ENCODE measurements at regions not wholly inside any gene's neighbourhood (a gene's known extent, or its start where the extent isn't known, plus 50 kb on each side); places are given as distances from the start of the nearest gene placed in this dataset.

- no peak overlapping the region for H3K27ac Mint-ChIP-seq (ENCODE audit: unreplicated experiment)
- H3K4me3 Mint-ChIP-seq (ENCODE audit: low read depth, unreplicated experiment) = no peak overlapping the region
- no peak for DNase-seq
- no peaks in the 10 kb centered on the region for H3K9me3 Mint-ChIP-seq (ENCODE audit: low read depth, unreplicated experiment)
- TF ChIP-seq CTCF (IDR thresholded peaks at IDR 0.05; ENCODE audit: unreplicated experiment) = no peak
- no TSS peak for BruUV-seq (replicated peaks)
- no peaks in the 10 kb centered on the region for H3K27me3 Mint-ChIP-seq (ENCODE audit: unreplicated experiment)
- CTCF ChIA-PET = no interaction called here
- no peaks in the 10 kb centered on the region for H3K4me1 Mint-ChIP-seq (ENCODE audit: low read depth, unreplicated experiment)
- intact Hi-C loops (cut with micrococcal nuclease; ENCODE audit: unreplicated experiment) = no loop called here
- H3K36me3 Mint-ChIP-seq (ENCODE audit: insufficient read depth, unreplicated experiment) = no peaks in the 10 kb centered on the region
These were observed 373.3 kb upstream of the E2F7 start for GRCh38 chr12:77438644-77439043.

GRCh38 chr12:77437206-77437605, 371.8 kb upstream of the E2F7 start:
- Mint-ChIP-seq H3K27ac (ENCODE audit: unreplicated experiment) (no peak overlapping the region), H3K9me3 (ENCODE audit: low read depth, unreplicated experiment) (no peaks in the 10 kb centered on the region), H3K27me3 (ENCODE audit: unreplicated experiment) (no peaks in the 10 kb centered on the region), H3K4me1 (ENCODE audit: low read depth, unreplicated experiment) (no peaks in the 10 kb centered on the region), H3K36me3 (ENCODE audit: insufficient read depth, unreplicated experiment) (no peaks in the 10 kb centered on the region), H3K4me3 (ENCODE audit: low read depth, unreplicated experiment) (no peak overlapping the region)
- no peak for TF ChIP-seq CTCF (IDR thresholded peaks at IDR 0.05; ENCODE audit: unreplicated experiment)
- intact Hi-C loops (cut with micrococcal nuclease; ENCODE audit: unreplicated experiment) = no loop called here
- CTCF ChIA-PET = no interaction called here
- no peak for DNase-seq
- BruUV-seq (replicated peaks) = no TSS peak

GRCh38 chr12:77435446-77436091, 370.2 kb upstream of the E2F7 start:
- CTCF ChIA-PET = no interaction called here
- no peaks in the 10 kb centered on the region for H3K9me3 Mint-ChIP-seq (ENCODE audit: low read depth, unreplicated experiment)
- DNase-seq = no peak
- intact Hi-C loops (cut with micrococcal nuclease; ENCODE audit: unreplicated experiment) = no loop called here
- no peaks in the 10 kb centered on the region for H3K36me3 Mint-ChIP-seq (ENCODE audit: insufficient read depth, unreplicated experiment)
- no TSS peak for BruUV-seq (replicated peaks)
- H3K4me3 Mint-ChIP-seq (ENCODE audit: low read depth, unreplicated experiment) = no peak overlapping the region
- no peaks in the 10 kb centered on the region for H3K27me3 Mint-ChIP-seq (ENCODE audit: unreplicated experiment)
- no peak overlapping the region for H3K27ac Mint-ChIP-seq (ENCODE audit: unreplicated experiment)
- TF ChIP-seq CTCF (IDR thresholded peaks at IDR 0.05; ENCODE audit: unreplicated experiment) = no peak
- no peaks in the 10 kb centered on the region for H3K4me1 Mint-ChIP-seq (ENCODE audit: low read depth, unreplicated experiment)

- no peak for DNase-seq
- Mint-ChIP-seq H3K27me3 (ENCODE audit: unreplicated experiment) (no peaks in the 10 kb centered on the region), H3K4me1 (ENCODE audit: low read depth, unreplicated experiment) (no peaks in the 10 kb centered on the region), H3K27ac (ENCODE audit: unreplicated experiment) (no peak overlapping the region), H3K9me3 (ENCODE audit: low read depth, unreplicated experiment) (no peaks in the 10 kb centered on the region), H3K36me3 (ENCODE audit: insufficient read depth, unreplicated experiment) (no peaks in the 10 kb centered on the region), H3K4me3 (ENCODE audit: low read depth, unreplicated experiment) (no peak overlapping the region)
- CTCF ChIA-PET = interaction anchor here (0.8 kb wide), 1 partner anchor 13 kb away, joined by 3 read pairs; no protein-coding TSS in a partner anchor
- TF ChIP-seq CTCF (IDR thresholded peaks at IDR 0.05; ENCODE audit: unreplicated experiment) = no peak
- no TSS peak for BruUV-seq (replicated peaks)
- intact Hi-C loops (cut with micrococcal nuclease; ENCODE audit: unreplicated experiment) = loop anchor here (1.0 kb wide), 1 partner anchor 9 kb away; no protein-coding TSS in a partner anchor
These were observed 368.4 kb upstream of the E2F7 start for GRCh38 chr12:77433799-77434198.
